ENCODE measurements at regions not wholly inside any gene's neighbourhood (a gene's known extent, or its start where the extent isn't known, plus 50 kb on each side); places are given as distances from the start of the nearest gene placed in this dataset.

DNA sequence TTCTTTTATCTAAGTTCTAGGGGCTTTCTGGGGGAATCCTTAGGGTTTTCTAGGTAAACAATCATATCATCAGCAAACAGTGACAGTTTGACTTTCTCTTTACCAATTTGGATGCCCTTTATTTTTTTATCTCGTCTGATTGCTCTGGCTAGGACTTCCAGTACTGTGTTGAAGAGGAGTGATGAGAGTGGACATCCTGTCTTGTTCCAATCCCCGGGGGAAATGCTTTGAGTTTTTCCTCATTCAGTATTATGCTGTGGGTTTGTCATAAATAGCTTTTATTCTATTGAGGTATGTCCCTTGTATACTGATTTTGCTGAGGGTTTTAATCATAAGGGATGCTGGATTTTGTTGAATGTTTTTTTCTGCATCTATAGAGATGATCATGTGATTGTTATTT, 549.5 kb downstream of the EPHA4 start:
- TF ChIP-seq EZH2 (IDR thresholded peaks at IDR 0.05; ENCODE audit: insufficient read depth, low read length): no peak
- TF ChIP-seq, protein P1, sequence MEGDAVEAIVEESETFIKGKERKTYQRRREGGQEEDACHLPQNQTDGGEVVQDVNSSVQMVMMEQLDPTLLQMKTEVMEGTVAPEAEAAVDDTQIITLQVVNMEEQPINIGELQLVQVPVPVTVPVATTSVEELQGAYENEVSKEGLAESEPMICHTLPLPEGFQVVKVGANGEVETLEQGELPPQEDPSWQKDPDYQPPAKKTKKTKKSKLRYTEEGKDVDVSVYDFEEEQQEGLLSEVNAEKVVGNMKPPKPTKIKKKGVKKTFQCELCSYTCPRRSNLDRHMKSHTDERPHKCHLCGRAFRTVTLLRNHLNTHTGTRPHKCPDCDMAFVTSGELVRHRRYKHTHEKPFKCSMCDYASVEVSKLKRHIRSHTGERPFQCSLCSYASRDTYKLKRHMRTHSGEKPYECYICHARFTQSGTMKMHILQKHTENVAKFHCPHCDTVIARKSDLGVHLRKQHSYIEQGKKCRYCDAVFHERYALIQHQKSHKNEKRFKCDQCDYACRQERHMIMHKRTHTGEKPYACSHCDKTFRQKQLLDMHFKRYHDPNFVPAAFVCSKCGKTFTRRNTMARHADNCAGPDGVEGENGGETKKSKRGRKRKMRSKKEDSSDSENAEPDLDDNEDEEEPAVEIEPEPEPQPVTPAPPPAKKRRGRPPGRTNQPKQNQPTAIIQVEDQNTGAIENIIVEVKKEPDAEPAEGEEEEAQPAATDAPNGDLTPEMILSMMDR (IDR thresholded peaks at IDR 0.05; ENCODE audit: insufficient read depth, low read depth, low read length): no peak
